Panc1 (cell line): ENCODE measurements at regions not wholly inside any gene's neighbourhood (a gene's known extent, or its start where the extent isn't known, plus 50 kb on each side); places are given as distances from the start of the nearest gene placed in this dataset.

ENCODE experiments used
- ATAC-seq: fragments of 200-7000 bp; cut with Tn5 transposase; 2 replicates; pipeline ENCODE4 v1.9.1; 2020; ENCODE audit warnings: mild to moderate bottlenecking, moderate library complexity
- BruUV-seq: library from RNA; stranded (reverse); fragments of 400-500 nt; replicated peaks from 2 replicates; lab custom pipeline; 2021; lab: Mats Ljungman, UMichigan
- CTCF ChIA-PET: fragments of 300-600 bp; sonication (Branson Sonifier 250); formaldehyde crosslinking; loops from one replicate; lab custom pipeline; 2022; ENCODE audit warnings: antibody characterized with exemption; lab: Charles Lee
- POLR2A ChIA-PET: fragments of 300-600 bp; sonication (Branson Sonifier 250); formaldehyde crosslinking; loops from one replicate; lab custom pipeline; 2022; ENCODE audit warnings: antibody characterized with exemption; lab: Charles Lee
- DNase-seq: peaks from one replicate; pipeline ENCODE4 v3.0.0-alpha.2; 2010; ENCODE audit warnings: low read depth, low spot score
- H3K27ac ChIP-seq: 2 replicates; pipeline ENCODE4 v1.5.1; 2011; ENCODE audit warnings: mild to moderate bottlenecking, low read length, inconsistent platforms
- H3K27me3 ChIP-seq: fragments of 200-500 bp; sonication (Bioruptor generic); 2 replicates; pipeline ENCODE4 v1.6.0; 2014; ENCODE audit warnings: low read length, inconsistent platforms; ENCODE audit not compliant: control insufficient read depth, insufficient read depth
- H3K36me3 ChIP-seq: fragments of 200-500 bp; sonication (Bioruptor generic); 2 replicates; pipeline ENCODE4 v1.5.1; 2014; ENCODE audit warnings: inconsistent platforms, mild to moderate bottlenecking, low read length, moderate library complexity; ENCODE audit not compliant: control insufficient read depth, insufficient read depth
- H3K4me1 ChIP-seq: 2 replicates; pipeline ENCODE4 v1.5.1; 2011; ENCODE audit warnings: inconsistent platforms, mild to moderate bottlenecking, low read length, moderate library complexity; ENCODE audit not compliant: control insufficient read depth, insufficient read depth
- H3K4me3 ChIP-seq, 2 experiments: 2 replicates each; pipeline ENCODE4 v1.5.1; 2011 to 2012; ENCODE audit warnings: low read depth in 2 of 2, low read length in 2 of 2, mild to moderate bottlenecking in 2 of 2, inconsistent platforms in 1 of 2, moderate library complexity in 1 of 2
- H3K9me3 ChIP-seq: fragments of 200-500 bp; sonication (Bioruptor generic); 2 replicates; pipeline ENCODE4 v1.5.1; 2014; ENCODE audit warnings: low read depth, mild to moderate bottlenecking, inconsistent platforms, low read length, moderate library complexity; ENCODE audit not compliant: control insufficient read depth, insufficient read depth
- POLR2AphosphoS5 ChIP-seq: IDR thresholded peaks from 2 replicates; pipeline ENCODE4 v1.6.1; 2012; ENCODE audit warnings: mild to moderate bottlenecking, low read depth, low read length, moderate library complexity
- SIN3A ChIP-seq: IDR thresholded peaks from 2 replicates; pipeline ENCODE4 v1.6.1; 2012; ENCODE audit warnings: low read depth, mild to moderate bottlenecking, low read length, moderate library complexity, borderline replicate concordance; ENCODE audit not compliant: insufficient read depth
- TCF7L2 ChIP-seq: IDR thresholded peaks from 2 replicates; pipeline ENCODE4 v1.6.1; 2011; ENCODE audit warnings: mild to moderate bottlenecking, low read depth, low read length, inconsistent platforms
- in situ Hi-C: cut with HindIII; loops from 2 replicates; pipeline ENCODE4 v1.10.0; 2016; ENCODE audit warnings: low sequenced_read_pairs, low pct_unique_long_range_greater_than_20kb
- intact Hi-C: fragments of 100-400 bp; cut with micrococcal nuclease; formaldehyde crosslinking; loops from one replicate; pipeline ENCODE4 v1.10.0; 2022; ENCODE audit not compliant: unreplicated experiment
- TF ChIP-seq, protein P1 (sequence below), 2 experiments: IDR thresholded peaks; 2 replicates each; pipeline ENCODE4 v1.6.1; 2011 to 2012; ENCODE audit warnings: low read depth in 2 of 2, control low read depth in 1 of 2, low read length in 1 of 2, mild to moderate bottlenecking in 1 of 2, moderate library complexity in 1 of 2; ENCODE audit not compliant: insufficient read depth in 1 of 2
- TF ChIP-seq, protein P2 (sequence below): fragments of 450-650 bp; IDR thresholded peaks from 2 replicates; pipeline ENCODE4 v1.5.1; 2017; ENCODE audit warnings: mild to moderate bottlenecking

DNA sequence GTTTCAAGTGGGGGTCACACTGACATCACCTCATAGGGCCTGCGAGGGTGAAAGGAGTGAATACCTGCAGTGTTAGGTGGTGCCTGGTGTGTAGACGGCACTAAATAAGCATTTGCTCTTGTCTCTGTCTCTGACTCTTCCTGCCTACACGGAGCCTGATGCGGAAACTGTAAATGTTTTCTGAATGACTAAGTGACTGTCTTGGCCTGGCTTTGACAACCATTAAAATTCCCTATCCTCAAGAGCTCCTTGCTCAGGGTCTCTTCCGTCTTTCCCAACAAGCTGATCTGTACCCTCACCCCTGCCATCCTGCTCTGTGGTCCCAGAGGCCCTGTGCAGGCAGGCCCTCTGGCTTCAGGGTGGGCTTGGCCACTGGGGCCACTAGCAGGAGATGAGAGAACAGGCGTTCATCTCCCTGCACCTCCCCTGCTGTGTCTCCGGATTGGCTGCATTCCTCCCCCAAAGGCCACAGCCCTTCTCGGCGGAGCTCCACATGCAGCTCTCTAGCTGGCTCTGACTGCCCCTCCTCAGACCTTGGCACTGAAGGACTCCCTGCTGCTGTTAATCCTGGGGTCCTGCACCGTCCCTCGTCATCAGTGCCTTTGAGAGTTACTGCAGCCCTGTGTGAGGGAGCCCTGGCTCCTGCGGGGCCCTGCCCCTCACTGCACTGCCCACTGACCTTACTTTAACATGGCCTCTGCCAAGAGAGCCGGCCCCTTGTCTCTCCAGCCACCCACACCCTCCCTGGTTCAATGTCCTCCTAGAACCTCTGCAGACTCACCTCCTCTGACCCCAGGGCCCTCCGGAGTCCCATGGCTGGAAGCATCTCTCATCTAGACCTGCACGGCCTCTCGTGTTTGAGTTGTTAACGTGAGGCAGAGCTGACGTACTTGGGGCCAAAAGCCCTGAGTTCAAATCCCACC, 211.1 kb downstream of the MATN1 start:
- ChIA-PET POLR2A (no interaction called here), CTCF (no interaction called here)
- no TSS peak for BruUV-seq
- H3K27me3 ChIP-seq, result no peaks in the 10 kb centered on the region; the same call in 1 of the 2 replicates
- H3K4me1 ChIP-seq, result 0 out of 2 replicates have a peak, but pooled peaks cover 5% of the 10 kb centered on the region
- ATAC-seq (peak; percentile 65), DNase-seq (no peak)
- intact Hi-C loops, result no loop called here
- H3K9me3 ChIP-seq, result no peaks in the 10 kb centered on the region
- H3K27ac ChIP-seq, result no peak overlapping the region
- in situ Hi-C loops, result no loop called here
- H3K4me3 ChIP-seq, result no peak overlapping the region
- TF ChIP-seq, protein P1, sequence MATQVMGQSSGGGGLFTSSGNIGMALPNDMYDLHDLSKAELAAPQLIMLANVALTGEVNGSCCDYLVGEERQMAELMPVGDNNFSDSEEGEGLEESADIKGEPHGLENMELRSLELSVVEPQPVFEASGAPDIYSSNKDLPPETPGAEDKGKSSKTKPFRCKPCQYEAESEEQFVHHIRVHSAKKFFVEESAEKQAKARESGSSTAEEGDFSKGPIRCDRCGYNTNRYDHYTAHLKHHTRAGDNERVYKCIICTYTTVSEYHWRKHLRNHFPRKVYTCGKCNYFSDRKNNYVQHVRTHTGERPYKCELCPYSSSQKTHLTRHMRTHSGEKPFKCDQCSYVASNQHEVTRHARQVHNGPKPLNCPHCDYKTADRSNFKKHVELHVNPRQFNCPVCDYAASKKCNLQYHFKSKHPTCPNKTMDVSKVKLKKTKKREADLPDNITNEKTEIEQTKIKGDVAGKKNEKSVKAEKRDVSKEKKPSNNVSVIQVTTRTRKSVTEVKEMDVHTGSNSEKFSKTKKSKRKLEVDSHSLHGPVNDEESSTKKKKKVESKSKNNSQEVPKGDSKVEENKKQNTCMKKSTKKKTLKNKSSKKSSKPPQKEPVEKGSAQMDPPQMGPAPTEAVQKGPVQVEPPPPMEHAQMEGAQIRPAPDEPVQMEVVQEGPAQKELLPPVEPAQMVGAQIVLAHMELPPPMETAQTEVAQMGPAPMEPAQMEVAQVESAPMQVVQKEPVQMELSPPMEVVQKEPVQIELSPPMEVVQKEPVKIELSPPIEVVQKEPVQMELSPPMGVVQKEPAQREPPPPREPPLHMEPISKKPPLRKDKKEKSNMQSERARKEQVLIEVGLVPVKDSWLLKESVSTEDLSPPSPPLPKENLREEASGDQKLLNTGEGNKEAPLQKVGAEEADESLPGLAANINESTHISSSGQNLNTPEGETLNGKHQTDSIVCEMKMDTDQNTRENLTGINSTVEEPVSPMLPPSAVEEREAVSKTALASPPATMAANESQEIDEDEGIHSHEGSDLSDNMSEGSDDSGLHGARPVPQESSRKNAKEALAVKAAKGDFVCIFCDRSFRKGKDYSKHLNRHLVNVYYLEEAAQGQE (IDR thresholded peaks at IDR 0.05; ENCODE audit: insufficient read depth in 1 of 2, low read depth in 2 of 2, low read length in 1 of 2), result no peak
- TF ChIP-seq SIN3A (no peak), POLR2AphosphoS5 (no peak), TCF7L2 (no peak)
- TF ChIP-seq, protein P2, sequence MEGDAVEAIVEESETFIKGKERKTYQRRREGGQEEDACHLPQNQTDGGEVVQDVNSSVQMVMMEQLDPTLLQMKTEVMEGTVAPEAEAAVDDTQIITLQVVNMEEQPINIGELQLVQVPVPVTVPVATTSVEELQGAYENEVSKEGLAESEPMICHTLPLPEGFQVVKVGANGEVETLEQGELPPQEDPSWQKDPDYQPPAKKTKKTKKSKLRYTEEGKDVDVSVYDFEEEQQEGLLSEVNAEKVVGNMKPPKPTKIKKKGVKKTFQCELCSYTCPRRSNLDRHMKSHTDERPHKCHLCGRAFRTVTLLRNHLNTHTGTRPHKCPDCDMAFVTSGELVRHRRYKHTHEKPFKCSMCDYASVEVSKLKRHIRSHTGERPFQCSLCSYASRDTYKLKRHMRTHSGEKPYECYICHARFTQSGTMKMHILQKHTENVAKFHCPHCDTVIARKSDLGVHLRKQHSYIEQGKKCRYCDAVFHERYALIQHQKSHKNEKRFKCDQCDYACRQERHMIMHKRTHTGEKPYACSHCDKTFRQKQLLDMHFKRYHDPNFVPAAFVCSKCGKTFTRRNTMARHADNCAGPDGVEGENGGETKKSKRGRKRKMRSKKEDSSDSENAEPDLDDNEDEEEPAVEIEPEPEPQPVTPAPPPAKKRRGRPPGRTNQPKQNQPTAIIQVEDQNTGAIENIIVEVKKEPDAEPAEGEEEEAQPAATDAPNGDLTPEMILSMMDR, result no peak
- H3K36me3 ChIP-seq, result no peaks in the 10 kb centered on the region

DNA sequence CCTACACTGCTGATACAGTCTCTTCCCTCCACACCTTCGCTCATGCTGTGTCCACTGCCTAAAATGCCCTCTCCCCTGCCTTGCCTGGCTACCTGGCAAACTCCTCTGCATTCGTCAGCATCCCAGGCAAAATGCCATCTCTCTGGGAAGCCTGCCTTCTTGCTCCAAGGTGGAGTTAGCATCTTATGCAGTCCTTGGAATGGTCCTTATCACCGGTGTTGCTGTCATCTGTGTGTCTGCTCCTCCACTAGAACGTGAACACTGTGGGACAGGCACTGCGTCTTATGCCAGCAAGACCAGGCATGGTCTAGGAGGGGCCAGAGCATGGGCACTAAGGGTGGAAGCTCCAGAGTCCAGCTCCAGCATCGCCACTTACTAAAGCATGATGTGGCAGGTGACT, 211.8 kb downstream of the MATN1 start:
- Histone ChIP-seq H3K27me3 (no peaks in the 10 kb centered on the region; the same call in 1 of the 2 replicates), H3K9me3 (no peaks in the 10 kb centered on the region), H3K27ac (no peak overlapping the region), H3K4me1 (0 out of 2 replicates have a peak, but pooled peaks cover 5% of the 10 kb centered on the region), H3K4me3 (no peak overlapping the region), H3K36me3 (no peaks in the 10 kb centered on the region)
- TF ChIP-seq, protein P2, result no peak
- TF ChIP-seq TCF7L2 (no peak), SIN3A (no peak), POLR2AphosphoS5 (no peak)
- no TSS peak for BruUV-seq
- ATAC-seq (peak; percentile 54), DNase-seq (no peak)
- ChIA-PET POLR2A (no interaction called here), CTCF (no interaction called here)
- intact Hi-C loops (no loop called here), in situ Hi-C loops (no loop called here)
